Uterus (tissue), 3 donors: ENCODE measurements at regions not wholly inside any gene's neighbourhood (a gene's known extent, or its start where the extent isn't known, plus 50 kb on each side); places are given as distances from the start of the nearest gene placed in this dataset.

ENCODE experiments used
- DNase-seq, 2 donors: peaks; one replicate each; pipeline ENCODE4 v3.0.0-alpha.2; 2019 to 2020
- H3K27ac ChIP-seq, 2 donors: fragments of 200-600 bp; sonication (generic); 1 replicate in 1 of 2; 2 replicates in 1 of 2; pipeline ENCODE4 v1.5.1; 2016 to 2018
- H3K27me3 ChIP-seq, 2 donors: fragments of 200-600 bp; sonication (generic); one replicate each; pipeline ENCODE4 v1.5.1; 2018 to 2019; ENCODE audit warnings: control low read depth in 1 of 2
- H3K36me3 ChIP-seq, 2 donors: fragments of 200-600 bp; sonication (generic); one replicate each; pipeline ENCODE4 v1.5.1; 2019; ENCODE audit warnings: control low read depth in 1 of 2
- H3K4me1 ChIP-seq, 2 donors: fragments of 200-600 bp; sonication (generic); one replicate each; pipeline ENCODE4 v1.5.1; 2018 to 2019; ENCODE audit warnings: control low read depth in 1 of 2
- H3K4me3 ChIP-seq, 2 donors: fragments of 200-600 bp; sonication (generic); 1 replicate in 1 of 2; 2 replicates in 1 of 2; pipeline ENCODE4 v1.5.1; 2018 to 2019; ENCODE audit warnings: mild to moderate bottlenecking in 1 of 2
- H3K9me3 ChIP-seq, 2 donors: fragments of 200-600 bp; sonication (generic); one replicate each; pipeline ENCODE4 v1.5.1; 2019; ENCODE audit warnings: control low read depth in 1 of 2
- POLR2A ChIP-seq, 2 donors: fragments of 450-650 bp; IDR thresholded peaks; one replicate each; pipeline ENCODE4 v1.6.1; 2016; ENCODE audit warnings: antibody characterized with exemption in 2 of 2, mild to moderate bottlenecking in 1 of 2, moderate library complexity in 1 of 2
- intact Hi-C: fragments of 100-400 bp; cut with DNase I; formaldehyde crosslinking; loops from one replicate; pipeline ENCODE4 v1.15.1; 2023; ENCODE audit warnings: low total_unique reads
- TF ChIP-seq, protein P1 (sequence below), 4 experiments: fragments of 200-600 bp in 2 of 4; fragments of 450-650 bp in 2 of 4; sonication (generic) in 2 of 4; IDR thresholded peaks; one replicate each; pipeline ENCODE4 v1.5.1; 2016 to 2019; ENCODE audit warnings: antibody characterized with exemption in 4 of 4, mild to moderate bottlenecking in 2 of 4, moderate library complexity in 1 of 4
- donor health status: DM: yes; HTN: yes; CAD: no.

DNA sequence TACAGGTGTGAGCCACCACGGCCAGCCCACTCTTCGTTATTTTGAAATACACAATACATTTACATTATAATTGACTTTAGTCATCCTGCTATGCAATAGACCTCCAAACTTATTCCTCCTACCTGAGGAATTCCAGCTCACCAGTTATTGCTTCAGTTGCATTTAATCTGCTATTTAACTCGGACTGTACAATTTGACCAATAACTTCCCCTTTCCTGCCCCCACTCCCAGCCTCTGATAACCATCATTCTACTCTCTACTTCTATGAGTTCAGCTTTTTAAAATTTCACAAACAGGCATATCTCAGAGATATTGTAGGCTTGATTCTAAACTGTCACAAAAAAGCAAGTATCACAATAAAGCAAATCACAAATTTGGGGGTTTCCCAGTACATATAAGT lies 157.0 kb downstream of the COPRS start:
- Histone ChIP-seq H3K4me1 (no peaks in the 10 kb centered on the region), H3K27ac (no peak overlapping the region), H3K9me3 (no peaks in the 10 kb centered on the region), H3K27me3 (no peaks in the 10 kb centered on the region), H3K36me3 (no peaks in the 10 kb centered on the region), H3K4me3 (no peak overlapping the region)
- TF ChIP-seq POLR2A (IDR thresholded peaks at IDR 0.05) = no peak
- TF ChIP-seq, protein P1, sequence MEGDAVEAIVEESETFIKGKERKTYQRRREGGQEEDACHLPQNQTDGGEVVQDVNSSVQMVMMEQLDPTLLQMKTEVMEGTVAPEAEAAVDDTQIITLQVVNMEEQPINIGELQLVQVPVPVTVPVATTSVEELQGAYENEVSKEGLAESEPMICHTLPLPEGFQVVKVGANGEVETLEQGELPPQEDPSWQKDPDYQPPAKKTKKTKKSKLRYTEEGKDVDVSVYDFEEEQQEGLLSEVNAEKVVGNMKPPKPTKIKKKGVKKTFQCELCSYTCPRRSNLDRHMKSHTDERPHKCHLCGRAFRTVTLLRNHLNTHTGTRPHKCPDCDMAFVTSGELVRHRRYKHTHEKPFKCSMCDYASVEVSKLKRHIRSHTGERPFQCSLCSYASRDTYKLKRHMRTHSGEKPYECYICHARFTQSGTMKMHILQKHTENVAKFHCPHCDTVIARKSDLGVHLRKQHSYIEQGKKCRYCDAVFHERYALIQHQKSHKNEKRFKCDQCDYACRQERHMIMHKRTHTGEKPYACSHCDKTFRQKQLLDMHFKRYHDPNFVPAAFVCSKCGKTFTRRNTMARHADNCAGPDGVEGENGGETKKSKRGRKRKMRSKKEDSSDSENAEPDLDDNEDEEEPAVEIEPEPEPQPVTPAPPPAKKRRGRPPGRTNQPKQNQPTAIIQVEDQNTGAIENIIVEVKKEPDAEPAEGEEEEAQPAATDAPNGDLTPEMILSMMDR (IDR thresholded peaks at IDR 0.05) = no peak
- no peak for DNase-seq
- intact Hi-C loops = no loop called here

DNA sequence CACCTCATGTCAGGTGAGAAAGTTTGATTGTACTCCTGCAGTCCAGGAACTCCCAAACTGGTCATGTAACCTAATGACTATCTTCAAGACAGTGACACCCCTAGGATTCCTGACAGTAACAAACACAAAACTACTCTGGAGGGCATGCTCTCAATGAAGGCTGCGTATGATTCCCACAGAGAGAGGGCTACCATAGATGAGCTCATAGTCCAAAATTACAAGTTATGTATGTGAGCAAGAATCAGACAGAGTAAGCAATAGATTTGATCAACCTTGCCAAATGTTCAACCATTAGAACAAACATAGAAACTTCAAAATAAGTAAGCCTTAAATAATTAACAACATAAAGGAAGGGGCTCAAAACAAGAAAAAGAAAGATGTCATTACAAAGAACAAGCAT lies 158.1 kb downstream of the COPRS start:
- intact Hi-C loops = no loop called here
- Histone ChIP-seq H3K4me1 (peaks cover 0 to 3% of the 10 kb centered on the region in 2 donors), H3K9me3 (no peaks in the 10 kb centered on the region), H3K27me3 (no peaks in the 10 kb centered on the region), H3K4me3 (no peak overlapping the region), H3K27ac (no peak overlapping the region), H3K36me3 (no peaks in the 10 kb centered on the region)
- DNase-seq = no peak
- TF ChIP-seq, protein P1 (IDR thresholded peaks at IDR 0.05) = no peak
- no peak for TF ChIP-seq POLR2A (IDR thresholded peaks at IDR 0.05)

DNA sequence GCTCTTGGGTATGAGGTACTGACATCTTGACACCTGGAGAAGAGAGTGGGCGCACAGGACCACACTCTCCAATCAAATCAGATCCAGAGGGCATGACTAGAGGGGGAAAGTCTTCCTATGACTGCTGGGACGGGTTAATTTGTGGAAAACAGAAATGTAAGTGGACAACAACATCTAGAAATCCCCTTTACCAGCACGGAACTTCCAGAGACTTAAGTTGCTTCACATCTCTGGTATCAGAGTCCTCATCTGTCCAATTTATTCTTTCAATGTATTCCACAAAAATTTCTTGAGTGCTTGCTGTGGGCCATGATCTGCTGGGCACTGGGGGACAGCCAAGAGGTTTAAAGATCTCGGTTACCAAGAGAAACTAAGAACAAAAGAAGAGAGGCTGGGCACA lies 159.2 kb downstream of the COPRS start:
- Histone ChIP-seq H3K36me3 (no peaks in the 10 kb centered on the region), H3K27me3 (no peaks in the 10 kb centered on the region), H3K4me3 (no peak overlapping the region), H3K4me1 (peaks cover 0 to 11% of the 10 kb centered on the region in 2 donors), H3K27ac (no peak overlapping the region), H3K9me3 (no peaks in the 10 kb centered on the region)
- DNase-seq = no peak
- intact Hi-C loops = no loop called here
- TF ChIP-seq, protein P1 (IDR thresholded peaks at IDR 0.05) = no peak
- TF ChIP-seq POLR2A (IDR thresholded peaks at IDR 0.05) = no peak

DNA sequence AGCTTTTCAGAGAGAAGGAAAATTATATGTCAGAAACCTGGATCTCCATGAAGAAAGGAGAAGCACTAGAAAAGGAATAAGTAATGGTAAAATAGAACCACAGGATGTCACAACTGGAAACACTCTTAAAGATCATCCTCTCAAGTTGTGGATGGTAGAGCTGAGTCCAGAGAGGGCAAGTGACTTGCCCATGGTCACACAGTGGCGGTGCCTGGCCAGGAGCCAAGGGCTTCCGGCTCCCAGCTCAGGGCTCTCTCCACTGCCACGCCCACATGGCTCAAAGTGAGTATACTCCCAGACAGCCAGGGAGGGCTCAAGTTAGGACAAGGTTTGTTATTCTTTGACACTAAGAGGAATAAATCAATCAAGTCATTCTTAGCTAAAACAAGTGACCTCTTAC lies 159.8 kb downstream of the COPRS start:
- Histone ChIP-seq H3K27ac (no peak overlapping the region), H3K27me3 (no peaks in the 10 kb centered on the region), H3K4me3 (no peak overlapping the region), H3K4me1 (peaks cover 0 to 15% of the 10 kb centered on the region in 2 donors), H3K9me3 (no peaks in the 10 kb centered on the region), H3K36me3 (no peaks in the 10 kb centered on the region)
- no peak for DNase-seq
- TF ChIP-seq, protein P1 (IDR thresholded peaks at IDR 0.05) = no peak
- TF ChIP-seq POLR2A (IDR thresholded peaks at IDR 0.05) = no peak
- intact Hi-C loops = no loop called here

DNA sequence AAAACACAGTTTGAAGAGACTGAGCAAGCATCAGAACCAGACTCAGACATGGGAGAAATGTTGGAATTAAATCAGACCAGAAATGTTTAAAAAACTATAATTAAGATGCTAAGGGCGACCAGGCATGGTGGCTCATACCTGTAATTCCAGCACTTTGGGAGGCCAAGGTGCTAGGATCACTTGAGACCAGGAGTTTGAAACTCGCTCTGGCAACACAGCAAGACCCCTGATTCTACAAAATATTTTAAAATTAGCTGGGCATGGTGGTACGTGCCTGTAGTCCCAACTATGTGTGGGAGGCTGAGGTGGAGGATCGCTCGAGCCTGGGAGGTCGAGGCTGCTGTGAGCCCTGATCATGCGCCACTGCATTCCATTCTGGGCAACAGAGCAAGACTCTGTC lies 160.3 kb downstream of the COPRS start:
- no peak for DNase-seq
- no peaks in the 10 kb centered on the region for H3K9me3 ChIP-seq
- no peaks in the 10 kb centered on the region for H3K27me3 ChIP-seq
- H3K4me1 ChIP-seq = peaks cover 0 to 20% of the 10 kb centered on the region in 2 donors
- no peak for TF ChIP-seq POLR2A (IDR thresholded peaks at IDR 0.05)
- TF ChIP-seq, protein P1 (IDR thresholded peaks at IDR 0.05) = no peak
- no peak overlapping the region for H3K4me3 ChIP-seq
- no peak overlapping the region for H3K27ac ChIP-seq
- intact Hi-C loops = no loop called here
- no peaks in the 10 kb centered on the region for H3K36me3 ChIP-seq
